GM12891 (cell line): ENCODE measurements at regions not wholly inside any gene's neighbourhood (a gene's known extent, or its start where the extent isn't known, plus 50 kb on each side); places are given as distances from the start of the nearest gene placed in this dataset.

ENCODE experiments used
- POLR2A ChIP-seq: IDR thresholded peaks from 2 replicates; pipeline ENCODE4 v1.6.1; 2011; ENCODE audit warnings: low read depth, low read length, control low read depth
- POLR2AphosphoS5 ChIP-seq: IDR thresholded peaks from 2 replicates; pipeline ENCODE4 v1.6.1; 2011; ENCODE audit warnings: low read depth, low read length, control low read depth
- POU2F2 ChIP-seq: IDR thresholded peaks from 2 replicates; pipeline ENCODE4 v1.6.1; 2011; ENCODE audit warnings: low read depth, mild to moderate bottlenecking, control low read depth, low read length, moderate library complexity
- TAF1 ChIP-seq: IDR thresholded peaks from 2 replicates; pipeline ENCODE4 v1.6.1; 2011; ENCODE audit warnings: low read depth, low read length, control low read depth

- TF ChIP-seq POLR2A (no peak), POLR2AphosphoS5 (no peak), TAF1 (no peak), POU2F2 (no peak)
These were observed 488.5 kb upstream of the MAN1A1 start for GRCh38 chr6:119838043-119838442.
